GM21529 (cell line): ENCODE measurements at regions not wholly inside any gene's neighbourhood (a gene's known extent, or its start where the extent isn't known, plus 50 kb on each side); places are given as distances from the start of the nearest gene placed in this dataset.
"Not testable (repeated sequence)": the region's sequence is repeated elsewhere in the genome, so short reads cannot be mapped to it uniquely, and the experiment has no call there.

Source experiments
- ATAC-seq: cut with Tn5 transposase; IDR thresholded peaks from one replicate; pipeline ENCODE4 v1.9.1; 2021; ENCODE audit not compliant: unreplicated experiment

- ATAC-seq, result no peak
Observed at GRCh38 chr18:22695674-22696073, 237.5 kb upstream of the RBBP8 start.

- no peak for ATAC-seq
Observed at GRCh38 chr18:22697561-22697960, 235.6 kb upstream of the RBBP8 start.

- ATAC-seq, result no peak
Observed at GRCh38 chr18:22698711-22699110, 234.4 kb upstream of the RBBP8 start.

GRCh38 chr18:22699629-22700028 is 233.5 kb upstream of the RBBP8 start:
- no peak for ATAC-seq

GRCh38 chr18:22700920-22701319 is 232.2 kb upstream of the RBBP8 start:
- ATAC-seq, result no peak

- ATAC-seq, result no peak
Observed at GRCh38 chr18:22701326-22701725, 231.8 kb upstream of the RBBP8 start.

GRCh38 chr18:22701795-22702194 is 231.3 kb upstream of the RBBP8 start:
- ATAC-seq, result no peak

- ATAC-seq, result no peak
Observed at GRCh38 chr18:22702806-22703205, 230.3 kb upstream of the RBBP8 start.

- peak; percentile 81 for ATAC-seq
Observed at GRCh38 chr18:22703883-22704585, 229.1 kb upstream of the RBBP8 start.

GRCh38 chr18:22704586-22704918 is 228.6 kb upstream of the RBBP8 start:
- no peak for ATAC-seq

GRCh38 chr18:22705328-22705727 is 227.8 kb upstream of the RBBP8 start:
- no peak for ATAC-seq

- ATAC-seq, result not testable (repeated sequence)
Observed at GRCh38 chr18:22706025-22706424, 227.1 kb upstream of the RBBP8 start.

GRCh38 chr18:22709288-22710060 is 223.7 kb upstream of the RBBP8 start:
- ATAC-seq, result no peak

GRCh38 chr18:22710673-22711191 is 222.4 kb upstream of the RBBP8 start:
- ATAC-seq, result no peak

GRCh38 chr18:22711192-22711685 is 221.9 kb upstream of the RBBP8 start:
- ATAC-seq, result no peak

GRCh38 chr18:22713511-22713910 is 219.6 kb upstream of the RBBP8 start:
- no peak for ATAC-seq

GRCh38 chr18:22717536-22717935 is 215.6 kb upstream of the RBBP8 start:
- not testable (repeated sequence) for ATAC-seq

- no peak for ATAC-seq
Observed at GRCh38 chr18:22723221-22723620, 209.9 kb upstream of the RBBP8 start.

- ATAC-seq, result no peak
Observed at GRCh38 chr18:22723773-22724172, 209.4 kb upstream of the RBBP8 start.

GRCh38 chr18:22726469-22726868 is 206.7 kb upstream of the RBBP8 start:
- no peak for ATAC-seq

- no peak for ATAC-seq
Observed at GRCh38 chr18:22728016-22728415, 205.1 kb upstream of the RBBP8 start.

- ATAC-seq, result no peak
Observed at GRCh38 chr18:22728481-22729105, 204.5 kb upstream of the RBBP8 start.
